GM19324 (cell line): ENCODE measurements at regions not wholly inside any gene's neighbourhood (a gene's known extent, or its start where the extent isn't known, plus 50 kb on each side); places are given as distances from the start of the nearest gene placed in this dataset.
A peak's percentile ranks its signal among the peaks of the same experiment; 100 is the strongest.

Source experiments
- ATAC-seq: cut with Tn5 transposase; IDR thresholded peaks from one replicate; pipeline ENCODE4 v1.9.1; 2021; ENCODE audit warnings: mild to moderate bottlenecking, moderate library complexity; ENCODE audit not compliant: unreplicated experiment, low FRiP score

DNA sequence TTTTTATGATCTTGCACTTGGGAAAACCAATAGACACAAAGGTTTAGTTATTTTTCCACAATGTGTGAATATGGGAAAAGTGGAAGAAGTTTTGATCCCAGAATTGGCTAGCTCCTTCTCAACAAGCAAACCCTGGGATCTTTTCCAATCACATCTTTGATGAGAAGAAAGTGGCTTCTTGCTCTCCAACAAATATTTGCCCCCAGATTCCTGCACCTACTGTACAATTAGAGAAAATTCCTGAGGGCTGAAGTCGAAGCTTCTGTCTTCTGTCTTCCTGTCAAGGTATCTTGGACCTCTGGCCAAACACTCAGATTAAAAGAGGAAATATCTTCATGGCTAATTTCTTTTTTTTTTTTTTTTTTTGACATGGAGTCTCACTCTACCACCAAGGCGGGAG lies 113.1 kb upstream of the SLC45A1 start:
- ATAC-seq, result no peak

DNA sequence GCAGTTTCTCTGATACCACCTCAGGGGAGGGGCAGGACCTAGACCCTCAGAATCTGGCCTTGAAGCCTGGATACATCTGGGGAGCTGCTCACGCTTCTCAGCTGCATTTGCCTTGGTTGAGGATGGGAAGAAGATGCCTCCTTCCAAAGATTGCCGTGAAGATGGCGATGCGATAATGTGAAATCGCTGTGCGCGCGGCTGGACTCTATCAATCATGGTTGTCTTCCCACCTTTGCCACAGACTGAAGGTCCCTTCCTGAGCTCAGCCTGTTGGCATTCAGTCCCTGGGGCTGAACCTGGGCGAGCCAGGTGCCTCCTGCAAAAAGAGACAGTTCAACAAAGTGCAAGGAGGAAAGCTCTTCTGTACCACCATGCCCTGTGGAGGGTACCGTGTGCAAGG lies 114.4 kb upstream of the SLC45A1 start:
- ATAC-seq, result no peak

DNA sequence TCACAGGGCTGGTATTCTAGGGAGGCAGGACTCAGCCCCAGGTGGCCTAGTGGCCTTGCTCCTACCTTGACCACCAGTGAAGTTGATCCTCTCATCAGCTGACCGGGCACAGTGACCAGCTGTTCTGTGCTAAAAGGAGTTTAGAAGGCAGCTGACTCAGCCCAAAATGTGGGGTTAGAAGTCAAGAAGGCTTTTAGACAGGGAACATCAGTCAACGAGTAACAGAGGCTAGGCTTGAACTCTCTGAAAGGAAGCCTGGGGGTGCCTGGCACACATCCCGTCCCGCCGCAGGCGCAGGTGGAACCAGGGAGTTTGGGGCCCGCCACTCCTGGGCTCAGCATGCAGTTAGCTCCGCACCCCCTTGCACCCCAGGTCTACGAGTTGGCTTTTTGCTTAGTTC lies 114.9 kb upstream of the SLC45A1 start:
- no peak for ATAC-seq

DNA sequence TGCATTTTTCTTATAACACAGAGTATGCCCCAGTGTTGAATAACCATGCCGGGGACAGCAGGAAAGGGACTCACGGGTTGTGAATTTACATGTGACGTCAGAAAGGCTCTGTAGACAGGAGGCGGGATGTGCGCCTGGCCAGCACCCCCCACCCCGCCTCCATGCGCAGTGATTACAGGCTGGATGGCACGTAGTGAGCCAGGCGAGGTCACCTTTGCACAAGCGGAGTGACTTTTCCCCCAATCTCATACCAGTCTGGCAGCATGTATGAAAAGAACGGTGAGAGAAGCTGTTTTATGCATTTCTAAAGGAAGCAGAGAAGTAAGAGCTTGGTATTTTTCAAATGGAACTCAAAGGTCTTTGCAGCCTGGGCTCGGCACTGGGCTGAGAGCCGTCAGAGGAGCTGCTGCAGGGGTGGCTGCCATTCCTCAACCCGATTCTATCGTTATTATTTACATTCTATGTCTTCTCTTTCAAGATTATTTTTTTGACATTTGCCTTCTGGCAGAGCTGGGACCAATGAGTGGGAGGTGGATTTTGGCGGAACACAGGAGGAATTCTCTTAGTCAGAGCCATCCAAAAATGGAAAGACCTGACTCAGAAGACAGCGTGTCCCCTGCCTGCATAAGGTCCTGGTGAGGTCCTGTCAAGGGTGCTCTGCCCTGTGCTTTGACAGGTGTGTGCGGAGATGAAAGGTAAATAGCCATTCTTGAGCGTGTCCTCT lies 115.6 kb upstream of the SLC45A1 start:
- no peak for ATAC-seq

DNA sequence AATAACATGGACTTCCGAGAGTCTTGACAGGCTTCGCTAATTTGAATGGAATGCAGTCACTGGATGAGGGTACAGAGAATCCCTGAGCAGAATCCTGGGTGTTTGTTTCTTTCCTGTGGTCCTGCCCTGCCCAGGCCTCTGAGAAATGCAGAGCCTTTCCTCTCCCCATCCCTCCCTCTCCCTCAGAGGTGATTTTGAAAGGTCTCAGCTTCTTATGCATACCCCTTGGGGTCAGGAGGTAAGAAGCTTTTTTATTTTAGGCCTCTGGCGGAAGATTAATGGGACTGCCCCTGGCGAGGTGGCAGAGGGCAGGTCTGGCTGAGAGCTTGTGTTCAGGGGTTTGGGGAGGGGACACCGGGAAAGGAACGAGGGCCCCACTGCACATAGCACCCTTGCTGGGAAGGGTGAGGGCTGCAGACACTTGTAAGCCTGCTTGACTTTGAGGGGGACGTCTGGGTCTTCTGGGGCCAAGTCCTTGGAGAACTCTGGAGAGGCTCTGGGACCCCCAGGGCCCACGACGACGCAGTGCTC lies 116.5 kb upstream of the SLC45A1 start:
- ATAC-seq, result no peak

DNA sequence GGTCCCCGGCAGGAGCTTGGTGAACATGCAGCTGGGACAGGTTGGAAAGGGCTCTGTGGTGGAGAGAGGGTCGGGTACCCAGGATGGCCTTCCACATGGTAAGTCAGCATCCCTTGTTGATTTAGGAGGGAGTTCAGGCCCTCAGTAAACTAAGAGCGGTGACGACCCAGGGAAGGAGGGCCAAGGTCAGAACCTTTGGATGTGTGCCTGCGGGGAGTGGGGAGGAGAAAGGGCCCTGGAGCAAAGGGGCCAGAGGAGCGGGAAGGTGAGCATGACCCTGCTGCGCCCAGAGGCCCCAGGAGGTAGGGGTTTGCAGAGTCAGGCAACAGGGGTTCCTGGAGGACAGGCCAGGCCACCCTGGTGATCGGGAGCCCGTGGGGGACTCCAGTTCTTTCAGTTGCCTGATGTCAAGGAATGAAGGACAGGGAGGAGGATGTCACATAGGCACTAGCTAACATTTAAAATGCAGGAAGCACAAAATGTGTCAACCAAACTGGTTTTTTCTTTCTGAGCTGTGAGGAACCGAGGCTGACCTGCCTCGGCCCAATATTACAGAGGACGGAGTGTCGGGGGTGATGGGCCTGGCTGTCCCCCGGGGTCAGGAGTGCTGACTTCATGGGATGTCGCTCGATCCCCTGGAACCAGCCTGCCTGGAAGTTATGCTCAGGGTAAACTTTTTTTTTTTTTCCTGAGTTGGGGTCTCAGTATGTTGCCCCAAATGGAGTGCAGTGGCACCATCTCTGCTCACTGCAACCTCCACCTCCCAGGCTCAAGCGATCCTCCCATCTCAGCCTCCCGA lies 117.4 kb upstream of the SLC45A1 start:
- ATAC-seq, result no peak

DNA sequence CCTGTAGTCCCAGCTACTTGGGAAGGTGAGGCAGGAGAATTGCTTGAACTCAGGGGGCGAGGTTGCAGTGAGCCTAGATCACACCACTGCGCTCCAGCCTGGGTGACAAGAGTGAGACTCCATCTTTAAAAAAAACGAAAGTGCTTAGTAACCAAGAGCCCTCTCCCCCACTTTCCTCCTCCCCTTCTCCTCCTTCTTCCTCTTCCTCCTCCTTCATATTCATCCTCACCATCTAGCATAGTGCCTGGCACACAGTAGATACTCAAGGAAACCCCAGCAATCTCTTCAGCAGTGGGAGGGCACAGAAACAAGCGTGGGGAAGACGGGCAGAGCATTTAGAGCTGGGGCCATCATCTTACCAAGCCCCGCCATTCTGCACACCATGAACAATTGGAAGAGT lies 119.4 kb upstream of the SLC45A1 start:
- ATAC-seq, result no peak

DNA sequence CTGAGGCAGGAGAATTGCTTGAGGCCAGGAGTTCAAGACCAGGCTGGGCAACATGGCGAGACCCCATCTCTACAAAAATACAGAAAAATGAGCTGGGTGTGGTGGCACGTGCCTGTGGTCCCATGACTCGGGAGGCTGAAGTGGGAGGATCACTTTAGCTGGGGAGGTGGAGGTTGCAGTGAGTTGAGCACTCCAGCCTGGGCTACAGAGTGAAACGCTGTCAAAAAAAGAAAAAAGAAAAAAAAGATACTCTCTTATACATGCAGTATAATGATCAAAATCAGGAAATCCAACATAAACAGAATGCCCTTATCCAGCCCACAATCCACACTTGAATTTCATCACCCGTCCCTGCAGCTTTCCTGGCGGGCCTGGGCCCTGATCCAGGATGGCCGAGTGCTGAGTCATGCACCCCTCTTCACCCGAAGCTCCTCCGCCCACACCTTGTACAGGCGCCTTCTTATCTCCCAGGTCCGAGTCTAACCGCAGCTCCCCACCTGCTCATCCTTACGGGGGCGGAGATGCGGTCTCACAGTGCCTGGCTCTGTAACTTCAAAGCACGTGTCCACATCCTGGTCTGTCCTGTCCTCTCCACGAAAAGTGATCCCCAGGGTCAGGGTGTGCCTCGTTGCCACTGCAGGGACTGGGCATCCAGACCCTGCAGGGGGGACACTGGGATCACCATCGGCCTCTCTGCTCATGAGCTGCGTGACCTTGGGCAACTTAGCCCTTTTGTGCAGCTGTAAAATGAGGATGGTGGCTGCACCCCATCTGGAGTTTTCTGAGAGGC lies 120.2 kb upstream of the SLC45A1 start:
- ATAC-seq, result no peak

DNA sequence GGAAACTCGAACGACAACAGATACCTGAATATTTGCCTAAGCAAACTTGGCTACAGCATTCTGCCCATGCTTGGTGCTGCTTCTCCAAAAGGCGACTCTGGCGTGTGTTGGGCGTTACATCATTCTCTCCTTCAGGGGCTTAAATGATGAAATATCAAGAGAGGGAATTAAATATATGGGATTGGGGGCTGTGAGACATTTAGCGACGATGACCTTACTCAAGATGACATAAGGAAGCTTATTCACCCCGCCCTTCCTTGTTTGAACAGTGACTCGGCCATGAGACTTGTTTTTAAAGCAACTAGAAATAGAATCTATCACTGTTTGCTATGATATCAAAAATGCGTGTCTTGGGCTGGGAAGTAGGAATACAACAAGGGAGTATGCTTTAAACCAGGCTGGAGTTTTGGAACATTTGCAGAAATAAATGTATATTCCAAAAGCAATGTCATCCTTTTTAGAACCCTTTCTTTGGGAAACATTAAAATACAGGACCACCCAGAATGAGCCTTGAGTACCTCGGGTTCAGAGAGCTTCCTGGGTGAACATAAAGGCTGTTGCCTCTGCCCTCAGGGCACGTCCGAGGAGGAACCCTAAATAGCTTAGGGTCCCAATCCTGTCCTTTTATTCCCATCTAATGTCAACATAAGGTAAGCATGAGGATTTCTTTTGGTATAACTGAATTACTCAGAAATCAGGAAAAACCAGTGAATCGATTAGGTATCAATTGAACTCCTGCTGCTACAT lies 123.3 kb upstream of the SLC45A1 start:
- no peak for ATAC-seq

DNA sequence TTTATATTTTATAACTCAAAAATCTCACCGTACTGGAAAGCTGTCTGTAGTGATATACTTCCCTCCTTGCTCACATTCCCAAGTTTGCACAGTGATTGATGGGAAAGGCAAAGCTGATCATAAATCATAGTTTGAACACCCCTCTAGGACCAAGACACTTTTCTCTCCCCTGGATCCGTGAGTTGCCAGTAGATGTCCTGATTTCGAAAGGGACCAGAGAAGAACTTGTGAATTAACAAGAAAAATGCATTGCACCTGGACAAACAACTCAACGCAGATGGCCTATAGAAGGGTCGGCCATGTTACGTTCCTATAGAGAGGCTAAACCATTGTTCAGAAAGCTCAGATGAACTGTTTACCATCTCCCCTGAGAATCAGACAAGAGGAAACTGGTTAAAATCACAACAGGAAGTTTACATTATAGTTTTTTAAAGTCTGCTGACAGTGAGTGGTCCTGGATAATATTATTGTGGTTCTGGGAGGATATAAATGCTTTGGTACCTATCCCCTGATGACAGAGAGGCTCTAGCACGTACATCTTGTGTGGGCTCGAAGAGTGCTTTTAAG lies 124.0 kb upstream of the SLC45A1 start:
- no peak for ATAC-seq

DNA sequence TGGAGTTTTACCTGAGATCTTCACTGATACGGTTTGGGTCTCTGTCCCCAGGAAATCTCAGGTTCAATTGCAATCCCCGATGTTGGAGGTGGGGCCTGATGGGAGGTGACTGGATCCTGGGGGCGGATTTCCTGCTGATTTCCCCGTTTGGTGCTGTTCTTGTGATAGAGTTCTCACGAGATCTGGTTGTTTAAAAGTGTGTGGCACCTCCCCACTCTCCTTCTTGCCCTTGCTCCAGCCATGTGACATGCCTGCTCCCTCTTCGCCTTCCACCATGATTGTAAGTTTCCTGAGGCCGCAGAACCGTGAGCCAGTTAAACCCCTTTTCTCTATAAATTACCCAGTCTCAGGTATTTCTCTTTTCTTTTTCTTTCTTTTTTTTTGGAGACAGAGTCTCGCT lies 126.4 kb upstream of the SLC45A1 start:
- ATAC-seq, result no peak

DNA sequence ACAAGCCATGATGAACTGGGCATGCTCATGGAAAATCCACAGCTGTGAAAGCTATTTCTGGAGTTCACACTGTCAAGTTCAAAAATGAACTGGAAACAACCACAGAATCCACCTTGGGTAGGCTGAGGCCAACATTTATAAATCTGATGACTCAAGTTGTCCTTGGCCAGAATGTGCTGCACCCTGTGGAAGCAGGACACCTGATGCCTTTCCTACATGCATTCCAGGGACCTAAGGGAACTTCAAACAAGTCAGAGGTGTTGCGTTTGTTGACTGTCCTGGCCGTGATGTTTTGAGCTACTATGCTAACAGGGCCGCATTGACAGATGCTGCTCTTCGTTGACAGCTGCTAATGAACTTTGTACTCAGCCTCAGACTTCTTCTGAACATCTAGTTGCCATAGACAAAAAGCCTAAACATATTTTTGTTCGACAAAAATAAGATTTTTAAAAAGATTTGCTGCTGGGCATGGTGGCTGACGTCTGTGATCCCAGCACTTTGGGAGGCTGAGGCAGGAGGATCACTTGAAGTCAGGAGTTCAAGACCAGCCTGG lies 127.9 kb upstream of the SLC45A1 start:
- no peak for ATAC-seq

DNA sequence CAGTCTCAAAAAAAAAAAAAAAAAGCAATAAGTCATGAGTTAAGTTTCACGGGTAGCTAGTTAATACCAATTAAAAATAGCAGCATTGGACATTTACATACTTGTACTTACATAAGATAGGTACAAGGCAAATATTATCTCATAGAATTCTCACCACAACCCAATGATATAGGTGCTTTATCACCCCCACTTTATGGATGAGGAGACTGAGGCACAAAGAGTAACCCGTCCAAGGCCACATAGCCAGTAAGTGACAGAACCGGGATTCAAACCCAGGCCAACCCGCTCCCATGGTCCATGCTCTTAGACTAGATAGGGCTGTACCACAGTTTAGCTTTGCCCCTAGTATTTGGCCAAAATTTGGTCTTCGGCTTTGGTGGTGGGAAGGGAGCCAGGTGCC lies 132.5 kb upstream of the SLC45A1 start:
- no peak for ATAC-seq

DNA sequence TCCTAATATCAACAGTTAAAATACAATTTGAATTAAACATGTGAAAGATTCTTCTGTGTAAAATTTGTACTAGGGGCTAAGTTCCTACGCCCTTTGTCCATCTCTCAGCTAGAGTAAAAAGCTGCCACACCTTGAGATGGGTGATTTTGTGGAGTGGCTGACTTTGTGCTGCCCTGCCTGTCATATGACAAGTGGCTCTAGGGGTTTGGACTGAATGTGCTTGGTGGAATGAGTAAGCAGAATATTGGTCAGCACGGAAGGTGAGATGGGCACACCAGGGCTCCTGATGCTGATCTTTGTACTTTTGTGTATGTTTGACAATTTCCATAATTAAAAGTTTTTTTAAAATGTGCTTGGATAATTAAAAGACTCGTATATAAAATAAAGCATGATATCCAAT lies 133.6 kb upstream of the SLC45A1 start:
- ATAC-seq, result no peak

DNA sequence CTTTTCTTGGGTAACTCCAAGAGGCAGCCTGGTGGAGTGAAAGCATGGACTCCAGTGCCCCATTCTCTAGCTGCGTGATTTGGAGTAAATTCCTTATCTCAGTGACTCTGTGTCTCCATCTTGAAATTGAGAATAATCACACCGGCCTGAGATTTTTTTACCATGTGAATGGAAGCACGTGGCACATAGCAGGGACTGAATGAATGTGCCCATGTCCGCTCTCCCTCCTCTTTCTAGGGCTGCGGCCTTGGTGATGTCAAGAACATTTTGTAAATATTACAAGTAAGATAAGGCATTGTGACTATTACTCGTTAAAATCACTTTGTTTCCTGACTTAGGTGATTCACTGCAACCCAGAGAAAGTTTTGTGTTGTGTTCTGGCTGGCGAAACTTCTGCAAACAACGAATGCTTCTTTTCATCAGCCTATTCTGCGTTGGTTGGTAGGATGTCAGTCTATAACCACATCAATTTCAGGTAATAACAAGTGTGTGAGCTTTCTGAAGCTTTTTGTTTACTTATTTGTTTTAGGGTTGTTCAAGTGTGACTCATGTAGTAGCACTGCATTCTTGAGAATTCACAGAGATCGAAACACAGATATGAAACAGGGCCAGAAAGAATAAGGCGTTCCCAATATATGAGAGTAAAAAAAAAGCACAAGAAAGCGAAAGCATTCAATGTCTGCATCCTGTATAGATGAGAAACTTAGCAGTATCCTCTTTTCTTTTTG lies 135.7 kb upstream of the SLC45A1 start:
- ATAC-seq, result peak; percentile 79

DNA sequence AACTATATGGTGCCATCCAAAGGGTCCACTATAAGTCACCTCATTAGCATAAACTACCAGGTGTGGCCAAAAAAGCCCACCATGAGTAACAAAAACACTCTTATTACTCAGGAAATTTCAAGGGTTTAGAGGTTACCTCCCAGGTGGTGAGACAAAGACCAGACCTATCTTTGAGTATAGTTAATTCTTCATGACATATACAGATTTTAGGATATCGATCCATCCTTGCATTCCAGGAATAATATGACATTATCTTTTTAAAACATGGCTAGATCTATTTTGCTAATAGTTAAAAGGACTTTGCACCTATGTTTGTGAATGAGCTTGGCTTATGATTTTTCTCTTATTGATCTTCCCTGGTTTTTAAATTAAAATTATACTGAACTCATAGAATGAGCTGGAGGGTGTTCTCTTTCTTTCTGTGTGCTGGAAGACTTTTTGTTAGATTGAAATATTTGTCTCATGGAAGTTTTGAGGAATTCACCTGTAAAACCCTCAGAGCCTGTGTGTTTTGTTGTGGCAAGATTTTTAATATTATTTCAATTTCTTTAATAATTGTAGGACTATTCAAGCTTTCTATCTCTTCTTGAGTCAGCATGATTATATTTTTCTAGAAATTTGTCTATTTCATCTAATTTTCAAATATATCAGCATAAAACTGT lies 138.7 kb upstream of the SLC45A1 start:
- no peak for ATAC-seq

DNA sequence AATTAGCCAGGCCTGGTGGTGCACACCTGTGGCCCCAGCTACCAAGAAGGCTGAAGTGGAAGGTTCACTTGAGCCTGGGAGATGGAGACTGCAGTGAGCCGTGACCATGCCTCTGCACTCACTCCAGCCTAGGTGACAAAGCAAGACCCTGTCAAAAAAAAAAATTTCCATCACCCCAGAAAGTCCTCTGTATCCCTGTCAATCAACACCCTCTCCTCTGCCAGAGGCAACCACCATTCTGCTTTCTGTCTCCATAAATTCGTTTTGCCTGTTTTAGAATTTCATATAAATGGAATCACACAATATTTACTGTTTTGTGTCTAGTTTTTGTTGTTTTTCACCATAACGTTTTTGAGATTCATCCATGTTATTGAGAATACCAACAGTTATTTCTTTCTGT lies 141.6 kb upstream of the SLC45A1 start:
- ATAC-seq, result no peak

DNA sequence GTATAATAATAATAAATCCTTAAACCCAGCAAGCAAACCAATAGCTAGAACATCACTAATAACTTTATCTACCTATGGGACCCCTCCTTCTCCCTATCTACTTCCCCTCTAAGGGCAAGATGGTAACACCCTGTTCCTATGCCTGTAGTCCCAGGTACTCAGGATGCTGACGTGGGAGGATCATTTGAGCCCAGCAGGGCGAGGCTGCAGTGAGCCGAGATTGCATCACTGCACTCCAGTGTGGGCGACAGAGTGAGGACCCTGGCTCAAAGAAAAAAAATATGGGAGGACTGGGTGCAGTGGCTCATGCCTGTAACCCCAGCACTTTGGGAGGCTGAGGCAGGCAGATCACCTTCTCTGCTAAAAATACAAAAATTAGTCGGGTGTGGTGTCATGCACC lies 143.1 kb upstream of the SLC45A1 start:
- no peak for ATAC-seq
